SK-N-SH (cell line): ENCODE measurements at regions not wholly inside any gene's neighbourhood (a gene's known extent, or its start where the extent isn't known, plus 50 kb on each side); places are given as distances from the start of the nearest gene placed in this dataset.

Source experiments
- CTCF ChIA-PET: fragments of 300-600, 350-600 bp; formaldehyde crosslinking; extraction: SDS; loops from one replicate; lab custom pipeline; 2021; lab: Yijun Ruan, JAX
- POLR2A ChIA-PET: fragments of 350-600 bp; sonication (Branson Sonifier 250); formaldehyde crosslinking; extraction: SDS; loops from one replicate; lab custom pipeline; 2020; ENCODE audit warnings: antibody characterized with exemption, inconsistent platforms; lab: Yijun Ruan, JAX
- DNase-seq: peaks from one replicate; pipeline ENCODE4 v3.0.0; 2012
- H2AFZ ChIP-seq: fragments of 200-600 bp; sonication (generic); 2 replicates; pipeline ENCODE4 v1.8.1; 2016; ENCODE audit warnings: antibody characterized with exemption, mild to moderate bottlenecking, low read depth
- H3F3A ChIP-seq: fragments of 200-600 bp; sonication (generic); replicated peaks from 2 replicates; pipeline ENCODE3; 2016; ENCODE audit warnings: antibody characterized with exemption, mild to moderate bottlenecking; ENCODE audit not compliant: insufficient read depth
- H3K27ac ChIP-seq, 2 experiments: fragments of 200-500 bp in 1 of 2; fragments of 200-600 bp in 1 of 2; sonication (Bioruptor generic) in 1 of 2; sonication (generic), shearing (Covaris generic) in 1 of 2; 2 replicates each; pipeline versions ENCODE4 v1.5.1 to v1.6.1; 2014 to 2016; ENCODE audit warnings: low read depth in 2 of 2, inconsistent platforms in 1 of 2, low read length in 1 of 2, mild to moderate bottlenecking in 1 of 2, mixed read lengths in 1 of 2
- H3K27me3 ChIP-seq: fragments of 200-600 bp; sonication (generic), shearing (Covaris generic); 2 replicates; pipeline ENCODE4 v1.6.1; 2016; ENCODE audit warnings: mixed run types; ENCODE audit not compliant: insufficient read depth
- H3K36me3 ChIP-seq, 2 experiments: fragments of 200-500 bp in 1 of 2; fragments of 200-600 bp in 1 of 2; sonication (Bioruptor generic) in 1 of 2; sonication (generic) in 1 of 2; replicated peaks in 1 of 2; 2 replicates each; pipeline versions ENCODE3 to v1.5.1; 2014 to 2016; ENCODE audit warnings: low read length in 1 of 2, mild to moderate bottlenecking in 1 of 2; ENCODE audit not compliant: insufficient read depth in 2 of 2, control insufficient read depth in 1 of 2
- H3K4me1 ChIP-seq, 2 experiments: fragments of 200-500 bp in 1 of 2; fragments of 200-600 bp in 1 of 2; sonication (Bioruptor generic) in 1 of 2; sonication (generic), shearing (Covaris generic) in 1 of 2; 2 replicates each; pipeline versions ENCODE4 v1.5.1 to v1.6.1; 2014 to 2016; ENCODE audit warnings: low read depth in 1 of 2, low read length in 1 of 2, mixed run types in 1 of 2; ENCODE audit not compliant: insufficient read depth in 2 of 2, control insufficient read depth in 1 of 2
- H3K4me2 ChIP-seq: fragments of 200-600 bp; sonication (generic), shearing (Covaris generic); 2 replicates; pipeline ENCODE4 v1.6.1; 2017; ENCODE audit warnings: mixed run types
- H3K4me3 ChIP-seq, 2 experiments: fragments of 200-500 bp in 1 of 2; fragments of 200-600 bp in 1 of 2; sonication (Bioruptor generic) in 1 of 2; sonication (generic), shearing (Covaris generic) in 1 of 2; 2 replicates each; pipeline versions ENCODE4 v1.5.1 to v1.8.1; 2014 to 2016; ENCODE audit warnings: low read depth in 2 of 2, inconsistent platforms in 1 of 2, low read length in 1 of 2, mild to moderate bottlenecking in 1 of 2, mixed read lengths in 1 of 2, moderate library complexity in 1 of 2
- H3K79me2 ChIP-seq: fragments of 200-600 bp; sonication (generic); 2 replicates; pipeline ENCODE4 v1.8.1; 2017; ENCODE audit warnings: mild to moderate bottlenecking; ENCODE audit not compliant: insufficient read depth
- H3K9ac ChIP-seq: fragments of 200-600 bp; sonication (generic); 2 replicates; pipeline ENCODE4 v1.6.1; 2017; ENCODE audit warnings: mixed run types
- H3K9me2 ChIP-seq: fragments of 200-600 bp; sonication (generic); 2 replicates; pipeline ENCODE4 v1.6.1; 2017; ENCODE audit warnings: mixed run types
- H3K9me3 ChIP-seq: fragments of 200-600 bp; sonication (generic); 2 replicates; pipeline ENCODE4 v1.6.1; 2017; ENCODE audit warnings: mixed run types, mild to moderate bottlenecking, moderate library complexity
- H4K20me1 ChIP-seq: fragments of 200-600 bp; sonication (generic); 2 replicates; pipeline ENCODE4 v1.6.1; 2017; ENCODE audit warnings: mild to moderate bottlenecking, mixed run types; ENCODE audit not compliant: insufficient read depth
- FOSL2 ChIP-seq: IDR thresholded peaks from 2 replicates; pipeline ENCODE4 v1.4.0; 2012; ENCODE audit warnings: low read depth, mild to moderate bottlenecking, moderate library complexity, borderline replicate concordance
- FOXJ3 ChIP-seq: sonication (generic); formaldehyde crosslinking; IDR thresholded peaks from 2 replicates; pipeline ENCODE4 v1.5.1; 2020; ENCODE audit warnings: mild to moderate bottlenecking, missing genetic modification reagents
- IRF3 ChIP-seq: fragments of 150-350 bp; IDR thresholded peaks from 2 replicates; pipeline ENCODE4 v1.6.1; 2016; ENCODE audit warnings: mild to moderate bottlenecking, low read depth, low read length
- MXI1 ChIP-seq: IDR thresholded peaks from 2 replicates; pipeline ENCODE4 v1.6.1; 2012; ENCODE audit warnings: mild to moderate bottlenecking, low read depth, low read length, improper control_type of control experiment
- NRF1 ChIP-seq: IDR thresholded peaks from 2 replicates; pipeline ENCODE4 v1.6.1; 2012; ENCODE audit warnings: low read depth, mild to moderate bottlenecking, low read length
- PBX3 ChIP-seq: IDR thresholded peaks from 2 replicates; pipeline ENCODE4; 2012
- RAD21 ChIP-seq: IDR thresholded peaks from 2 replicates; pipeline ENCODE4 v1.6.1; 2012; ENCODE audit warnings: mild to moderate bottlenecking, low read length
- REST ChIP-seq: IDR thresholded peaks from 2 replicates; pipeline ENCODE4 v1.6.1; 2012; ENCODE audit warnings: mild to moderate bottlenecking, low read depth, low read length, moderate library complexity
- RXRA ChIP-seq: IDR thresholded peaks from 2 replicates; pipeline ENCODE4 v1.4.0; 2012; ENCODE audit warnings: low read depth, mild to moderate bottlenecking, borderline replicate concordance
- SIN3A ChIP-seq: IDR thresholded peaks from 2 replicates; pipeline ENCODE4 v1.6.1; 2012; ENCODE audit warnings: low read depth, mild to moderate bottlenecking, low read length, moderate library complexity, borderline replicate concordance
- TAF1 ChIP-seq: IDR thresholded peaks from 2 replicates; pipeline ENCODE4 v1.6.1; 2012; ENCODE audit warnings: low read depth, mild to moderate bottlenecking, low read length, moderate library complexity, borderline replicate concordance
- TCF12 ChIP-seq: IDR thresholded peaks from 2 replicates; pipeline ENCODE4 v1.4.0; 2012
- TEAD4 ChIP-seq: IDR thresholded peaks from 2 replicates; pipeline ENCODE4 v1.4.0; 2012; ENCODE audit warnings: mild to moderate bottlenecking, borderline replicate concordance; ENCODE audit not compliant: insufficient read depth
- USF1 ChIP-seq: IDR thresholded peaks from 2 replicates; pipeline ENCODE4 v1.4.0; 2012; ENCODE audit warnings: low read depth, borderline replicate concordance
- USF2 ChIP-seq: fragments of 150-350 bp; IDR thresholded peaks from 2 replicates; pipeline ENCODE4 v1.6.1; 2017; ENCODE audit warnings: antibody characterized with exemption, low read length, low read depth, borderline replicate concordance
- WGBS: methylation state at CpG from one replicate; pipeline ENCODE4 v1.1.6; 2017; ENCODE audit warnings: low lambda C conversion rate; 5-methylcytosine and 5-hydroxymethylcytosine counted together

- Histone ChIP-seq H3K9ac (no peak overlapping the region), H3K27me3 (no peaks in the 10 kb centered on the region), H3K4me3 (no peak overlapping the region), H2AFZ (no peak overlapping the region; the same call in 1 of the 2 replicates), H3F3A (no peaks in the 10 kb centered on the region), H3K79me2 (no peaks in the 10 kb centered on the region), H3K4me1 (no peaks in the 10 kb centered on the region; a peak in 1 of 4 replicates), H3K4me2 (no peak overlapping the region), H3K27ac (no peak overlapping the region), H3K9me3 (no peaks in the 10 kb centered on the region), H3K36me3 (no peaks in the 10 kb centered on the region), H3K9me2 (no peaks in the 10 kb centered on the region), H4K20me1 (no peaks in the 10 kb centered on the region)
- ChIA-PET CTCF (no interaction called here), POLR2A (no interaction called here)
- no peak for DNase-seq
- WGBS: 12% methylated on average over 4 of the region's 4 CpGs
- TF ChIP-seq RAD21: no peak
- no peak for TF ChIP-seq USF1
- no peak for TF ChIP-seq TEAD4
- no peak for TF ChIP-seq USF2
- no peak for TF ChIP-seq PBX3
These were observed 155.2 kb downstream of the TINAG start for GRCh38 chr6:54463354-54464024.

- Histone ChIP-seq H2AFZ (no peak overlapping the region), H3K9me3 (no peaks in the 10 kb centered on the region), H3K27me3 (no peaks in the 10 kb centered on the region), H3K9ac (no peak overlapping the region), H4K20me1 (no peaks in the 10 kb centered on the region), H3K9me2 (no peaks in the 10 kb centered on the region), H3K4me1 (no peaks in the 10 kb centered on the region; a peak in 1 of 4 replicates), H3K36me3 (no peaks in the 10 kb centered on the region), H3K4me2 (no peak overlapping the region), H3K4me3 (no peak overlapping the region), H3F3A (no peaks in the 10 kb centered on the region), H3K79me2 (no peaks in the 10 kb centered on the region), H3K27ac (no peak overlapping the region)
- CTCF ChIA-PET: no interaction called here
- no peak for TF ChIP-seq FOSL2
- no peak for TF ChIP-seq TEAD4
- no peak for TF ChIP-seq REST
- no peak for TF ChIP-seq MXI1
- TF ChIP-seq FOXJ3 (CRISPR knock-in tag): no peak
- TF ChIP-seq TAF1: no peak
- no peak for TF ChIP-seq NRF1
- TF ChIP-seq IRF3: no peak
- no peak for TF ChIP-seq TCF12
- TF ChIP-seq SIN3A: no peak
- TF ChIP-seq RXRA: no peak
- 6% methylated on average over 3 of the region's 3 CpGs for WGBS
- DNase-seq: no peak
- POLR2A ChIA-PET: no interaction called here
These were observed 157.5 kb downstream of the TINAG start for GRCh38 chr6:54465649-54466300.
